Lower leg skin (tissue), 4 donors: ENCODE measurements at regions not wholly inside any gene's neighbourhood (a gene's known extent, or its start where the extent isn't known, plus 50 kb on each side); places are given as distances from the start of the nearest gene placed in this dataset.

Experiments
- DNase-seq, 2 donors: peaks; one replicate each; pipeline ENCODE4 v3.0.0-alpha.2; 2019; ENCODE audit warnings: low spot score in 2 of 2
- H3K4me3 ChIP-seq: fragments of 200-600 bp; sonication (generic); 2 replicates; pipeline ENCODE4 v1.5.1; 2017; ENCODE audit warnings: mild to moderate bottlenecking, low read depth; ENCODE audit not compliant: poor library complexity, severe bottlenecking
- POLR2A ChIP-seq, 2 donors: fragments of 450-650 bp; IDR thresholded peaks; one replicate each; pipeline ENCODE4 v1.6.1; 2016 to 2017; ENCODE audit warnings: antibody characterized with exemption in 2 of 2, mild to moderate bottlenecking in 1 of 2, moderate library complexity in 1 of 2
- WGBS, 2 donors: methylation state at CpG; one replicate each; pipeline ENCODE4 v1.1.5; 2018; 5-methylcytosine and 5-hydroxymethylcytosine counted together
- intact Hi-C: fragments of 100-400 bp; cut with DNase I; formaldehyde crosslinking; loops from one replicate; pipeline ENCODE4 v1.15.0; 2023; ENCODE audit warnings: low total_unique reads
- TF ChIP-seq, protein P1 (sequence below), 3 donors: fragments of 450-650 bp; IDR thresholded peaks; one replicate each; pipeline ENCODE4 v1.5.1; 2016; ENCODE audit warnings: antibody characterized with exemption in 3 of 3, mild to moderate bottlenecking in 3 of 3, moderate library complexity in 2 of 3

DNA sequence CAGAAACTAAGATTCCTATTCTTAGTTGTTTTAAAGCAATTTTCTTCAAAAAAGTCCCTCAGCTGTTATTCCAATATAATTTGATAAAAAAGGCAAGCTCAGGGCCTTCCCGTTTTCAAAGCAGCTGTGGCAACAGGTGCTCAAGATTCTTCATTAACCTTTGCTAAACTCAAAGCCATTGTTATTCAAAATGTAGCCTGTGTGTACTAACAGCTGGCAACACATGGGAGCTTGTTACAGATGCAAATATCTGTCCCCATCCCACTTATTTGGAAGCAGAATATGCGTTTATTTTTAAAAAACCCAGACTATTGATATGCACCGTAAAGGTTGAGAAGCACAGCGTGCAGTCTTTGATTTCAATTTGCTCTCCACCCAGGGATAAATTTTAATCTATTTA is 210.4 kb upstream of the SYT10 start:
- no peak for TF ChIP-seq POLR2A (IDR thresholded peaks at IDR 0.05)
- TF ChIP-seq, protein P1, sequence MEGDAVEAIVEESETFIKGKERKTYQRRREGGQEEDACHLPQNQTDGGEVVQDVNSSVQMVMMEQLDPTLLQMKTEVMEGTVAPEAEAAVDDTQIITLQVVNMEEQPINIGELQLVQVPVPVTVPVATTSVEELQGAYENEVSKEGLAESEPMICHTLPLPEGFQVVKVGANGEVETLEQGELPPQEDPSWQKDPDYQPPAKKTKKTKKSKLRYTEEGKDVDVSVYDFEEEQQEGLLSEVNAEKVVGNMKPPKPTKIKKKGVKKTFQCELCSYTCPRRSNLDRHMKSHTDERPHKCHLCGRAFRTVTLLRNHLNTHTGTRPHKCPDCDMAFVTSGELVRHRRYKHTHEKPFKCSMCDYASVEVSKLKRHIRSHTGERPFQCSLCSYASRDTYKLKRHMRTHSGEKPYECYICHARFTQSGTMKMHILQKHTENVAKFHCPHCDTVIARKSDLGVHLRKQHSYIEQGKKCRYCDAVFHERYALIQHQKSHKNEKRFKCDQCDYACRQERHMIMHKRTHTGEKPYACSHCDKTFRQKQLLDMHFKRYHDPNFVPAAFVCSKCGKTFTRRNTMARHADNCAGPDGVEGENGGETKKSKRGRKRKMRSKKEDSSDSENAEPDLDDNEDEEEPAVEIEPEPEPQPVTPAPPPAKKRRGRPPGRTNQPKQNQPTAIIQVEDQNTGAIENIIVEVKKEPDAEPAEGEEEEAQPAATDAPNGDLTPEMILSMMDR (IDR thresholded peaks at IDR 0.05): no peak
- DNase-seq: no peak
- intact Hi-C loops: no loop called here
- WGBS, 2 donors: 82 to 86% methylated on average over 4 of the region's 4 CpGs
- no peak overlapping the region for H3K4me3 ChIP-seq

DNA sequence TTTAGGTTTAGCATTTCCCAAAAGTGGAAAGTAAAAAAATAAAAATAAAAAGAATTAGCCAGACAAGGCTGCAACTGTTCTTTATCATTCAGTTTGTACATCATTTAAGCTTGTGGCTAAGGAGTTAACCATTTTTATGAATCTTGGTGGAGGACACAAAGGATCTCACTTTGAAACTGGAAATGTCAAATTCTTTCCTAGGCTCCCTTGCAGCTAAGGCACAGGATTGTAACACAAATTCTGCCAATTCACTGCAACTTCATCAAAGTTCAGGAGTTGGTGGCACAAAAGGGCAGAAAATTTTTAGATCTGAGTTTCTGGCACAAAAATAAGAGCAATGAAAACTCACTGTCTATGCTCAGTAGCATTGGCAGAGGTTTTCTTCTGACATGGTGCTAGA is 211.2 kb upstream of the SYT10 start:
- DNase-seq: no peak
- H3K4me3 ChIP-seq: no peak overlapping the region
- intact Hi-C loops: no loop called here
- TF ChIP-seq, protein P1 (IDR thresholded peaks at IDR 0.05): no peak
- no peak for TF ChIP-seq POLR2A (IDR thresholded peaks at IDR 0.05)

GRCh38 chr12:33653362-33653761 is 213.7 kb upstream of the SYT10 start:
- no peak overlapping the region for H3K4me3 ChIP-seq
- intact Hi-C loops: no loop called here
- TF ChIP-seq, protein P1 (IDR thresholded peaks at IDR 0.05): no peak
- no peak for TF ChIP-seq POLR2A (IDR thresholded peaks at IDR 0.05)
- no peak for DNase-seq
- 88 to 92% methylated on average over 3 of the region's 3 CpGs for WGBS, 2 donors

DNA sequence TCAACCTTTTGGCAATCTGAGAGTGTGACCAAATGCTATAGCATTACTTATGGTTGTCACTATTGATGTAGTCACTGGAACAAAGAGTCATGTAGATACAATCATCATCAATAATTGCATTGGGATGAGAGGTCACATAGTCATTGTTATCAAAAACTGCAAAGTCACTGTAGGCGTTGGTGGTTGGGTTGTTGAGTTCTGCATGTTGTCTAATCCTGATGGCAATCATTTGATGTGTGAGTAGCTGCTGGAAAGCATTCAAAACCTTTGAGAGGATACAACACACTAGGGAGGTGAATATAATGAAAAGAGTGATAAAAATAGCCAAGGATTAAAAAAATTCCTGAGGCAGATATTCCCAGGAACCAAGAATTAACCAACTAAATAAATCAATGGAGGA is 214.7 kb upstream of the SYT10 start:
- WGBS, 2 donors: 50 to 72% methylated on average over 1 of the region's 1 CpG

GRCh38 chr12:33663000-33663654 is 223.5 kb upstream of the SYT10 start:
- intact Hi-C loops: no loop called here
- no peak for DNase-seq
- no peak overlapping the region for H3K4me3 ChIP-seq
- 75 to 77% methylated on average over 4 of the region's 4 CpGs for WGBS, 2 donors
- TF ChIP-seq POLR2A (IDR thresholded peaks at IDR 0.05): no peak
- TF ChIP-seq, protein P1 (IDR thresholded peaks at IDR 0.05): no peak

More for the DNA sequence above, 214.7 kb upstream of the SYT10 start:
- DNase-seq: no peak
- TF ChIP-seq POLR2A (IDR thresholded peaks at IDR 0.05): no peak
- TF ChIP-seq, protein P1 (IDR thresholded peaks at IDR 0.05): no peak
- no peak overlapping the region for H3K4me3 ChIP-seq
- intact Hi-C loops: no loop called here

- no peak overlapping the region for H3K4me3 ChIP-seq
- intact Hi-C loops: no loop called here
- TF ChIP-seq, protein P1 (IDR thresholded peaks at IDR 0.05): no peak
- no peak for TF ChIP-seq POLR2A (IDR thresholded peaks at IDR 0.05)
- 25 to 44% methylated on average over 2 of the region's 2 CpGs for WGBS, 2 donors
- no peak for DNase-seq
These were observed 229.7 kb upstream of the SYT10 start for GRCh38 chr12:33669349-33669748.
